ENCODE measurements at regions not wholly inside any gene's neighbourhood (a gene's known extent, or its start where the extent isn't known, plus 50 kb on each side); places are given as distances from the start of the nearest gene placed in this dataset.

DNA sequence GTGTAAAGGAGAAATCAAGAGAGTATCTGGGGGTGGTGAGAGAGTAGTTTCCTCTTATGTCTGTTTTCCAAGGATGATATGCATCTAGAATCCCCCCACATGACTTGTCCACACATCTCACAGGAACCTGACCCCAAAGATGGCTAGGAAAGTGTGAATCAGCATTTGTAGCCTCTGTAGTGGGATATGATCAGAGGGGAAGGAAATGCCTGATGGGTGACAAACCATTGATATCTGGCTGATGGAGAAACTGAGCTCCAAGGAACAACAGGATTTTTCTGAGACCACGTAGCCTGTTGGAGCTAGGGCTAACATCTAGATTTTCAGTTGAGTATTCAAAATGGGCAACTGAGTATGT is 369.4 kb downstream of the DDX10 start:
- H3K4me3 Mint-ChIP-seq (ENCODE audit: low read depth): no peak overlapping the region
- H3K4me1 Mint-ChIP-seq (ENCODE audit: low read depth): peaks cover 3% of the 10 kb centered on the region
- H3K9me3 Mint-ChIP-seq (ENCODE audit: low read depth): no peaks in the 10 kb centered on the region
- no peak overlapping the region for H3K27ac Mint-ChIP-seq
- no peaks in the 10 kb centered on the region for H3K36me3 Mint-ChIP-seq (ENCODE audit: insufficient read depth)
- no peak for DNase-seq (ENCODE audit: low spot score, unreplicated experiment)
- H3K27me3 Mint-ChIP-seq: no peaks in the 10 kb centered on the region
- TF ChIP-seq, protein P1, sequence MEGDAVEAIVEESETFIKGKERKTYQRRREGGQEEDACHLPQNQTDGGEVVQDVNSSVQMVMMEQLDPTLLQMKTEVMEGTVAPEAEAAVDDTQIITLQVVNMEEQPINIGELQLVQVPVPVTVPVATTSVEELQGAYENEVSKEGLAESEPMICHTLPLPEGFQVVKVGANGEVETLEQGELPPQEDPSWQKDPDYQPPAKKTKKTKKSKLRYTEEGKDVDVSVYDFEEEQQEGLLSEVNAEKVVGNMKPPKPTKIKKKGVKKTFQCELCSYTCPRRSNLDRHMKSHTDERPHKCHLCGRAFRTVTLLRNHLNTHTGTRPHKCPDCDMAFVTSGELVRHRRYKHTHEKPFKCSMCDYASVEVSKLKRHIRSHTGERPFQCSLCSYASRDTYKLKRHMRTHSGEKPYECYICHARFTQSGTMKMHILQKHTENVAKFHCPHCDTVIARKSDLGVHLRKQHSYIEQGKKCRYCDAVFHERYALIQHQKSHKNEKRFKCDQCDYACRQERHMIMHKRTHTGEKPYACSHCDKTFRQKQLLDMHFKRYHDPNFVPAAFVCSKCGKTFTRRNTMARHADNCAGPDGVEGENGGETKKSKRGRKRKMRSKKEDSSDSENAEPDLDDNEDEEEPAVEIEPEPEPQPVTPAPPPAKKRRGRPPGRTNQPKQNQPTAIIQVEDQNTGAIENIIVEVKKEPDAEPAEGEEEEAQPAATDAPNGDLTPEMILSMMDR (IDR thresholded peaks at IDR 0.05; ENCODE audit: unreplicated experiment): no peak

DNA sequence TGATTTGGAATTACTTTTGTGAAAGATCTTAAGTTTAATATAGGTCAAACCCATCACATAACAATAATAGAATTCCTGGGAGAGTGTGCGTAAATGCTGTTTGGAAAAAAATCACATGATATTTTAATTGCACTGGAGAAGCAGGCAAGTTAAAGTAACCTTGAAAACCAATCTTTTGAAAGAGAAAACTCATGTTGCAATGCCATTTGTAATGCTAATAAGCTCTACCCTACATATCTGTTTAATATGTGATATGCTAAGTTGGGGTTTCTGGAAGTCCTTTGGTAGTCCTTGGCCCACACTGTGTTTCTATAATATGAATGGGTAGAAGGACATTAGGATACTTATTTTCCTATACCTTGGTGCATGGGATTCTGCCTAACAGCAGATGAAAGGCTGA is 370.4 kb downstream of the DDX10 start:
- TF ChIP-seq, protein P1 (IDR thresholded peaks at IDR 0.05; ENCODE audit: unreplicated experiment): no peak
- Mint-ChIP-seq H3K4me3 (ENCODE audit: low read depth) (no peak overlapping the region), H3K36me3 (ENCODE audit: insufficient read depth) (no peaks in the 10 kb centered on the region), H3K27ac (no peak overlapping the region), H3K4me1 (ENCODE audit: low read depth) (peaks cover 3% of the 10 kb centered on the region), H3K9me3 (ENCODE audit: low read depth) (no peaks in the 10 kb centered on the region), H3K27me3 (no peaks in the 10 kb centered on the region)
- DNase-seq (ENCODE audit: low spot score, unreplicated experiment): no peak

- Mint-ChIP-seq H3K4me3 (ENCODE audit: low read depth) (no peak overlapping the region), H3K27me3 (no peaks in the 10 kb centered on the region), H3K36me3 (ENCODE audit: insufficient read depth) (no peaks in the 10 kb centered on the region), H3K9me3 (ENCODE audit: low read depth) (no peaks in the 10 kb centered on the region), H3K4me1 (ENCODE audit: low read depth) (peaks cover 3% of the 10 kb centered on the region), H3K27ac (no peak overlapping the region)
- DNase-seq (ENCODE audit: low spot score, unreplicated experiment): no peak
- TF ChIP-seq, protein P1 (IDR thresholded peaks at IDR 0.05; ENCODE audit: unreplicated experiment): no peak
Measured at GRCh38 chr11:109036011-109036410, 371.1 kb downstream of the DDX10 start.

GRCh38 chr11:109037856-109038780 is 373.2 kb downstream of the DDX10 start:
- H3K36me3 Mint-ChIP-seq (ENCODE audit: insufficient read depth): no peaks in the 10 kb centered on the region
- H3K9me3 Mint-ChIP-seq (ENCODE audit: low read depth): no peaks in the 10 kb centered on the region

DNA sequence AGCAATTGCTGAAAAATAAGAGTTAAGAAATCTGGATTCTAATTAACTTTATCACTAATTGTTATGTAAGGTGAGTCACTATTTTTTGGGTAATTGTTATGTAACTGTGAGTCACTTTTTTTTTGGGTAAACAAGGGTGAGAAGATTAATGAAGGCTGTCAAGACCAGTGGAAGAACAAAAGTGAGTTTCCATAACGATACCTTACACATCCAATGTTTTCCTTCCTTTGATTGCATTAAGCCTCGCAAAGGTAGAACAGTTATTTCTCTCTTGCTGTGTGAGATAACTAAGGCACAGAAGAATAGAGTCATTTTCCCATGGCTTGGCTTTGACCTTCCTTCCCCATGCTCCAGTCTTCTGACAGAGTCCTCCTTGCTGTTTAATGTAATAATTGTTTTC is 374.7 kb downstream of the DDX10 start:
- H3K4me1 Mint-ChIP-seq (ENCODE audit: low read depth): peaks cover 2% of the 10 kb centered on the region
- no peaks in the 10 kb centered on the region for H3K9me3 Mint-ChIP-seq (ENCODE audit: low read depth)
- no peak overlapping the region for H3K27ac Mint-ChIP-seq
- no peak overlapping the region for H3K4me3 Mint-ChIP-seq (ENCODE audit: low read depth)
- H3K27me3 Mint-ChIP-seq: no peaks in the 10 kb centered on the region
- no peaks in the 10 kb centered on the region for H3K36me3 Mint-ChIP-seq (ENCODE audit: insufficient read depth)
- DNase-seq (ENCODE audit: low spot score, unreplicated experiment): no peak
- TF ChIP-seq, protein P1 (IDR thresholded peaks at IDR 0.05; ENCODE audit: unreplicated experiment): no peak

More at GRCh38 chr11:109037856-109038780, 373.2 kb downstream of the DDX10 start:
- DNase-seq (ENCODE audit: low spot score, unreplicated experiment): no peak
- Mint-ChIP-seq H3K4me3 (ENCODE audit: low read depth) (no peak overlapping the region), H3K27me3 (no peaks in the 10 kb centered on the region), H3K27ac (no peak overlapping the region), H3K4me1 (ENCODE audit: low read depth) (no peaks in the 10 kb centered on the region)
- TF ChIP-seq, protein P1 (IDR thresholded peaks at IDR 0.05; ENCODE audit: unreplicated experiment): no peak

Data from progenitor cell of endocrine pancreas (in vitro differentiated cells).